GM21576 (cell line): ENCODE measurements at regions not wholly inside any gene's neighbourhood (a gene's known extent, or its start where the extent isn't known, plus 50 kb on each side); places are given as distances from the start of the nearest gene placed in this dataset.

Source experiments
- ATAC-seq: cut with Tn5 transposase; IDR thresholded peaks from one replicate; pipeline ENCODE4 v1.9.1; 2021; ENCODE audit warnings: mild to moderate bottlenecking, moderate library complexity; ENCODE audit not compliant: unreplicated experiment

GRCh38 chr4:128366212-128366611 is 78.6 kb upstream of the PGRMC2 start:
- ATAC-seq: no peak

DNA sequence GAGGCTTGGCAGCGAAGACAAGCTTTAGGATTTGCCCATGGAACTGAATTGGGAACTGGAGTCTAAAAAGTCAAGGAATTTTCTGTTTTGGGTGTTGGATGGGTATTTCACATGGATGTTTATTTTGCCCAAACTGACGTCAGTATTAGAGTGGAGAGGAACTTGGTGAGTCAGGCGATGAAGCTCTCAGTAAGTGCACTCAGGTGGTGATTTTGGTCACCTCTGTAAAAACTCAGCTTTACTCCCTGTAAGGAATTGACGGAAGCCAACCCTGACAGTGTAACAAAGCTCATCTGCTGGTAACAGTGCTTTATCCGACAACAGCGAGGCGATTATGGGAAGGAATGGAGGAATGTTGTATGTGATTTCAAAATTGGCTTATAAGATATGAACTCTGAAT is 77.0 kb upstream of the PGRMC2 start:
- no peak for ATAC-seq

- ATAC-seq: no peak
Measured at GRCh38 chr4:128363966-128364365, 76.4 kb upstream of the PGRMC2 start.

GRCh38 chr4:128362760-128363159 is 75.1 kb upstream of the PGRMC2 start:
- no peak for ATAC-seq

DNA sequence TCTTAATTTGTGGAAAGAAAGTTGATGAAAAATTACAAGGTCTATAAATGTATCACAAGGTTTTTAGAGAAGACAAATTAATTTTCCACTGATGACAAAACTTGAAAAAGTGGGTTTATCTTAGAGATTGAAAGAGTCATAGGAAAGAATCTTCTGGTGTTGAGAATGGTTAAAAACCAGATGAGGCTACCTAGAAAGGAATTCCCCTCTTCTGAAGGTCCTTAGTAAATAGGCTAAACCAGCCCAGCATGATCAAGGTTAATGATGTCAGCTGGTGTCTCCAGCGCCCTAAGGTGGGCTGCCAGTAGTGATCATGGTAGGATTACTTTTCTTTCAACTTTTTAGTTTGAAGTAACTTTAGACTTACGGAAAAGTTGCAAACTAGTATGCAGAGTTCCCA is 71.8 kb upstream of the PGRMC2 start:
- no peak for ATAC-seq

GRCh38 chr4:128358913-128359279 is 71.3 kb upstream of the PGRMC2 start:
- no peak for ATAC-seq

DNA sequence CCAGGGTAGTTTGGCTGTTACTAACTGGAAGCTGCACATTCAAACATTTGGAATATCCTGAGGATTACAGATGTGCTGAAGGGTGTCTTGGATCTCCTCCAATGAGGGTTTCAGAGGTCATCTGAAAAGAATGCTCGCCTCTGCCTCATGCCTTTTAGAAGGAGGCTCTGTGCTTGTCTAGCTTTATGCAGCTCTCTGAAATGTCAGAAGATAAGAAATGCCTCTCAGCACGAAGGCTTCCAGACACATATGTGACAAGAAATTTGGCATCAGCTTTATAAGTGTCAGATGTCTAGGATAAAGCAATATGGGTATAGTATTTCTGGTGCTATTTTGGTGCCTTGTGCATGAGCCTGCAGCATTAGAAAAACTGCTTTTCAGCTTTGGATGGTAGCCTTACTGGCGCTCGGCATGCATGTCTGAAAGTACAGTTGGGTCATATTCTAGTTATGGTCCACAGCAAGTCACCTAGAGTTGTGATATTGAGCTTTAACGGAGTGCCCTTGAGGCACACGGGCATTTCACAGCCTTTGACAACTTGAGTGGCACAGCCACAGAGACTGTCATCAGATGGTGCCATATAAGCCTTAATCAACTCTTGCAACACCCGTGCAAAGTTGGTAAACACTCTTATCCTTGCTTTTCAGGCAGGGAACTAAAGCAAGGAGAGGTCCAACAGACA is 70.8 kb upstream of the PGRMC2 start:
- ATAC-seq: no peak

GRCh38 chr4:128357286-128357685 is 69.7 kb upstream of the PGRMC2 start:
- ATAC-seq: no peak

- ATAC-seq: no peak
Measured at GRCh38 chr4:128355305-128355704, 67.7 kb upstream of the PGRMC2 start.

GRCh38 chr4:128354205-128354821 is 66.7 kb upstream of the PGRMC2 start:
- ATAC-seq: no peak

- no peak for ATAC-seq
Measured at GRCh38 chr4:128353791-128354190, 66.2 kb upstream of the PGRMC2 start.

- no peak for ATAC-seq
Measured at GRCh38 chr4:128351502-128351901, 63.9 kb upstream of the PGRMC2 start.

GRCh38 chr4:128350449-128351045 is 62.9 kb upstream of the PGRMC2 start:
- ATAC-seq: no peak

GRCh38 chr4:128349921-128350320 is 62.3 kb upstream of the PGRMC2 start:
- no peak for ATAC-seq

- ATAC-seq: no peak
Measured at GRCh38 chr4:128347930-128348660, 60.5 kb upstream of the PGRMC2 start.

GRCh38 chr4:128347175-128347868 is 59.7 kb upstream of the PGRMC2 start:
- ATAC-seq: no peak

GRCh38 chr4:128346054-128346716 is 58.6 kb upstream of the PGRMC2 start:
- no peak for ATAC-seq

GRCh38 chr4:128345650-128346049 is 58.0 kb upstream of the PGRMC2 start:
- ATAC-seq: no peak

DNA sequence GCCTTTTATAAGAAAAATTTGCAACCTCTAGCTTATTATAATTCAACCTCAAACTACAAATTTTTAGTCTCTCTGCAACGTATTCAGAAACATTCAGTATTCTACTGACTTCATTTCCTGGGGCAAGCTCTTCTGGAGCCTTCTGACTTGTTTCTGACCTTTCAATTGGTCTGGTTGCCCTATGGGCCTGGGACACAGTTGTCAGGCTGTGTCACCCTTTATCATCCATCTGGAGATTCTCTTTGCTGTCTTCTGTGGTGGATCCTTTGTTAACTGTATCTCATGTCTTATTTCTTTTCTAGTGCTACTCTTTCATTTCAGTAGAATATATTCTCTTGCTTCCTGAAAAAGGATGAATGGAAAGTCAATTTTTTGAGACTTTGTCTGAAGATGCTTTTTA is 55.1 kb upstream of the PGRMC2 start:
- no peak for ATAC-seq

- no peak for ATAC-seq
Measured at GRCh38 chr4:128341634-128342033, 54.0 kb upstream of the PGRMC2 start.
